Caco-2 (cell line): ENCODE measurements at regions not wholly inside any gene's neighbourhood (a gene's known extent, or its start where the extent isn't known, plus 50 kb on each side); places are given as distances from the start of the nearest gene placed in this dataset.

Experiments
- BruUV-seq: library from RNA; stranded (reverse); fragments of 400-500 nt; replicated peaks from 2 replicates; lab custom pipeline; 2021; lab: Mats Ljungman, UMichigan
- CTCF ChIA-PET: fragments of 300-600 bp; sonication (Branson Sonifier 250); formaldehyde crosslinking; loops from one replicate; lab custom pipeline; 2022; ENCODE audit warnings: antibody characterized with exemption; lab: Charles Lee
- POLR2A ChIA-PET: fragments of 300-600 bp; sonication (Branson Sonifier 250); formaldehyde crosslinking; loops from one replicate; lab custom pipeline; 2022; ENCODE audit warnings: antibody characterized with exemption; lab: Charles Lee
- DNase-seq, 2 experiments: peaks; one replicate each; pipeline versions ENCODE4 v3.0.0 to v3.0.0-alpha.2; 2020 to 2022
- H3K27me3 ChIP-seq: replicated peaks from 2 replicates; pipeline ENCODE4 v1.6.0; 2011; ENCODE audit warnings: low read length; ENCODE audit not compliant: control insufficient read depth, insufficient read depth
- H3K36me3 ChIP-seq: 2 replicates; pipeline ENCODE4 v1.5.1; 2011; ENCODE audit warnings: low read length; ENCODE audit not compliant: control insufficient read depth, insufficient read depth
- H3K4me1 ChIP-seq: fragments of 250-450 bp; sonication (Bioruptor Pico); 2 replicates; pipeline ENCODE4 v1.5.1; 2020; ENCODE audit warnings: mild to moderate bottlenecking
- H3K4me3 ChIP-seq: 2 replicates; pipeline ENCODE4 v1.5.1; 2011; ENCODE audit warnings: low read depth, mild to moderate bottlenecking, control low read depth, low read length
- H3K9me3 ChIP-seq: fragments of 250-450 bp; sonication (Bioruptor Pico); 2 replicates; pipeline ENCODE4 v1.5.1; 2020; ENCODE audit warnings: mild to moderate bottlenecking, moderate library complexity
- H3K27ac Mint-ChIP-seq: one replicate; pipeline ENCODE4 v1.8.0; 2022; ENCODE audit warnings: mixed read lengths; ENCODE audit not compliant: unreplicated experiment
- H3K27me3 Mint-ChIP-seq: one replicate; pipeline ENCODE4 v1.8.0; 2022; ENCODE audit warnings: mixed read lengths; ENCODE audit not compliant: insufficient read depth, unreplicated experiment
- H3K36me3 Mint-ChIP-seq: one replicate; pipeline ENCODE4 v1.8.0; 2022; ENCODE audit warnings: mild to moderate bottlenecking, mixed read lengths; ENCODE audit not compliant: insufficient read depth, unreplicated experiment
- H3K4me1 Mint-ChIP-seq: one replicate; pipeline ENCODE4 v1.8.0; 2022; ENCODE audit warnings: low read depth, mixed read lengths; ENCODE audit not compliant: unreplicated experiment
- H3K4me3 Mint-ChIP-seq: one replicate; pipeline ENCODE4 v1.8.0; 2022; ENCODE audit warnings: mild to moderate bottlenecking, moderate library complexity, mixed read lengths; ENCODE audit not compliant: unreplicated experiment
- H3K9me3 Mint-ChIP-seq: one replicate; pipeline ENCODE4 v1.8.0; 2022; ENCODE audit warnings: mixed read lengths; ENCODE audit not compliant: unreplicated experiment
- intact Hi-C: fragments of 100-400 bp; cut with micrococcal nuclease; formaldehyde crosslinking; loops from one replicate; pipeline ENCODE4 v1.10.0; 2022; ENCODE audit not compliant: unreplicated experiment
- TF ChIP-seq, protein P1 (sequence below), 2 experiments: fragments of 200-600 bp in 1 of 2; IDR thresholded peaks; 1 replicate in 1 of 2; 2 replicates in 1 of 2; pipeline versions ENCODE4 v1.5.1 to v1.8.0; 2011 to 2022; ENCODE audit warnings: antibody characterized with exemption in 1 of 2, control low read depth in 1 of 2, inconsistent platforms in 1 of 2, low read depth in 1 of 2, low read length in 1 of 2, mild to moderate bottlenecking in 1 of 2, moderate library complexity in 1 of 2; ENCODE audit not compliant: insufficient read depth in 1 of 2, severe bottlenecking in 1 of 2, unreplicated experiment in 1 of 2

DNA sequence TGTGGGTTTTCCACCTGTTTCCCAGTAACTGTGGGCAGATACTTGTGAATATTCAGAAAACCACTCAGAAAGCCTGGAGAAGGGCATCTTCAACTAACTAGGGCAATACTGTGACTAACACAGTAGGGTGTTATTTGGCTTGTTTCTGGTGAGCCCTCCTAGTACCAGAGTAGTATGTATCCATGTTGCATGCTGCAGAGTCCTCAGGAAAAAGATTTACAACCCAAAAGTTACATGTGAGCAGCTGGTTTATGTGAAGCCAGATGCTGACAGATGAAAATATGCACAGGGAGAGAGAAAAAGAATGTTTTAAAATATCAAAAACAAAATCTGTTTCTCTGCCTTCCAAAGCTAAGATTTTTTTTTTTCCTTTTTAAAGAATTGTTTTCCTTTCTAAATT is 333.2 kb upstream of the UBE2E3 start:
- H3K9me3 ChIP-seq, result peaks cover 2% of the 10 kb centered on the region; the same call in 1 of the 2 replicates
- TF ChIP-seq, protein P1, sequence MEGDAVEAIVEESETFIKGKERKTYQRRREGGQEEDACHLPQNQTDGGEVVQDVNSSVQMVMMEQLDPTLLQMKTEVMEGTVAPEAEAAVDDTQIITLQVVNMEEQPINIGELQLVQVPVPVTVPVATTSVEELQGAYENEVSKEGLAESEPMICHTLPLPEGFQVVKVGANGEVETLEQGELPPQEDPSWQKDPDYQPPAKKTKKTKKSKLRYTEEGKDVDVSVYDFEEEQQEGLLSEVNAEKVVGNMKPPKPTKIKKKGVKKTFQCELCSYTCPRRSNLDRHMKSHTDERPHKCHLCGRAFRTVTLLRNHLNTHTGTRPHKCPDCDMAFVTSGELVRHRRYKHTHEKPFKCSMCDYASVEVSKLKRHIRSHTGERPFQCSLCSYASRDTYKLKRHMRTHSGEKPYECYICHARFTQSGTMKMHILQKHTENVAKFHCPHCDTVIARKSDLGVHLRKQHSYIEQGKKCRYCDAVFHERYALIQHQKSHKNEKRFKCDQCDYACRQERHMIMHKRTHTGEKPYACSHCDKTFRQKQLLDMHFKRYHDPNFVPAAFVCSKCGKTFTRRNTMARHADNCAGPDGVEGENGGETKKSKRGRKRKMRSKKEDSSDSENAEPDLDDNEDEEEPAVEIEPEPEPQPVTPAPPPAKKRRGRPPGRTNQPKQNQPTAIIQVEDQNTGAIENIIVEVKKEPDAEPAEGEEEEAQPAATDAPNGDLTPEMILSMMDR (IDR thresholded peaks at IDR 0.05; ENCODE audit: insufficient read depth in 1 of 2, low read depth in 1 of 2, low read length in 1 of 2, severe bottlenecking in 1 of 2, unreplicated experiment in 1 of 2), result no peak
- H3K4me1 ChIP-seq, result no peaks in the 10 kb centered on the region
- peaks cover 7% of the 10 kb centered on the region for H3K27me3 Mint-ChIP-seq
- no peaks in the 10 kb centered on the region for H3K36me3 Mint-ChIP-seq
- H3K9me3 Mint-ChIP-seq, result no peaks in the 10 kb centered on the region
- CTCF ChIA-PET, result interaction anchor here (0.5 kb wide), 1 partner anchor 15 kb away, joined by 9 read pairs; no protein-coding TSS in a partner anchor
- intact Hi-C loops, result no loop called here
- no TSS peak for BruUV-seq
- H3K4me1 Mint-ChIP-seq, result no peaks in the 10 kb centered on the region
- no peak for DNase-seq
- POLR2A ChIA-PET, result no interaction called here
- H3K36me3 ChIP-seq, result no peaks in the 10 kb centered on the region
- no peak overlapping the region for H3K27ac Mint-ChIP-seq
- H3K4me3 Mint-ChIP-seq, result no peak overlapping the region
- H3K27me3 ChIP-seq, result no peaks in the 10 kb centered on the region
- no peak overlapping the region for H3K4me3 ChIP-seq

DNA sequence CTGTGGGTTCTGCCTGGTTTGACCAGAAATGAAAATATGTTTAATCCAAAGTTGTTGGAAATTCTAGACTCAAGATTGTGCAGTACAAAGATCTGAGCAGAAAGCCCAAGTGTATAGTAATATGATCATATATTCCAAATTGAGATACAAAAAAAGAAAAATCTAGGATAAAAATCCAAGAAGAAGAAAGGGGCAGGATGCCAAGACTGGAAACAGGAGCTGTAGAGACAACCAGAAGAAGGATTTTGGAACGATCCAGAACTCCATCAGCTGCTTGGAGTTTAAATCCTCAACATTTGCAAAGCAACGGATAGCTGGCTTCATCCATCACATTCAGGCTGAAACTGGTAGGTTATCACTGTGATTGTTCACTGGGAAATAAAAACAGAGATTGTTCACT is 333.6 kb upstream of the UBE2E3 start:
- ChIA-PET CTCF (interaction anchor here (0.5 kb wide), 1 partner anchor 14 kb away, joined by 9 read pairs; no protein-coding TSS in a partner anchor), POLR2A (no interaction called here)
- Histone ChIP-seq H3K36me3 (no peaks in the 10 kb centered on the region), H3K27me3 (no peaks in the 10 kb centered on the region), H3K4me1 (no peaks in the 10 kb centered on the region), H3K4me3 (no peak overlapping the region), H3K9me3 (peaks cover 2% of the 10 kb centered on the region; the same call in 1 of the 2 replicates)
- no peak overlapping the region for H3K4me3 Mint-ChIP-seq
- no TSS peak for BruUV-seq
- DNase-seq, result no peak
- H3K27ac Mint-ChIP-seq, result no peak overlapping the region
- intact Hi-C loops, result no loop called here
- no peaks in the 10 kb centered on the region for H3K4me1 Mint-ChIP-seq
- no peaks in the 10 kb centered on the region for H3K9me3 Mint-ChIP-seq
- no peaks in the 10 kb centered on the region for H3K36me3 Mint-ChIP-seq
- TF ChIP-seq, protein P1 (IDR thresholded peaks at IDR 0.05; ENCODE audit: insufficient read depth in 1 of 2, low read depth in 1 of 2, low read length in 1 of 2, severe bottlenecking in 1 of 2, unreplicated experiment in 1 of 2), result no peak
- peaks cover 7% of the 10 kb centered on the region for H3K27me3 Mint-ChIP-seq

DNA sequence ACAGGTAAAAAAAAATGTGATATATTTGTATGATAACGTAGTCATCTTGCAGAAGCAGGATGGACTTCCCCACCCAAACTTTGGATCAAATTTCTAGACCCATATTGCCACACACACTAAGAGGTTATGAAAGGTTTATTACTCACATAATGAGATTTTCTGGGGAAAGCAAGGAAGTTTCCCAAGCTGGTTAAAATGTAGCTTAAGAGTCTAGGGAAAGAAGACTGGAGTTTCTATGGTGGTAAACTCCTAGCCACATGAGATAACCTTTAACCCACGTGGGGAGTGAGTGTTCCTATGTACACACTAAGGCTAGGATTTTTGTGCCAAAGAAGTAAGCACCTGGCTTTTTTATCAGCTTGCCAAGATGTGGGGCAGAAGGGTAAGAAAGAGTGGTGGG is 335.7 kb upstream of the UBE2E3 start:
- intact Hi-C loops, result no loop called here
- peaks cover 3% of the 10 kb centered on the region for H3K27me3 Mint-ChIP-seq
- TF ChIP-seq, protein P1 (IDR thresholded peaks at IDR 0.05; ENCODE audit: insufficient read depth in 1 of 2, low read depth in 1 of 2, low read length in 1 of 2, severe bottlenecking in 1 of 2, unreplicated experiment in 1 of 2), result no peak
- no peaks in the 10 kb centered on the region for H3K4me1 Mint-ChIP-seq
- no TSS peak for BruUV-seq
- H3K27me3 ChIP-seq, result no peaks in the 10 kb centered on the region
- ChIA-PET POLR2A (no interaction called here), CTCF (no interaction called here)
- H3K27ac Mint-ChIP-seq, result no peak overlapping the region
- no peak overlapping the region for H3K4me3 Mint-ChIP-seq
- no peaks in the 10 kb centered on the region for H3K4me1 ChIP-seq
- DNase-seq, result no peak
- H3K36me3 Mint-ChIP-seq, result no peaks in the 10 kb centered on the region
- H3K9me3 ChIP-seq, result peaks cover 2% of the 10 kb centered on the region; the same call in 1 of the 2 replicates
- no peak overlapping the region for H3K4me3 ChIP-seq
- no peaks in the 10 kb centered on the region for H3K9me3 Mint-ChIP-seq
- H3K36me3 ChIP-seq, result no peaks in the 10 kb centered on the region
